HFF-Myc (cell line): ENCODE measurements at regions not wholly inside any gene's neighbourhood (a gene's known extent, or its start where the extent isn't known, plus 50 kb on each side); places are given as distances from the start of the nearest gene placed in this dataset.
"Not testable (repeated sequence)": the region's sequence is repeated elsewhere in the genome, so short reads cannot be mapped to it uniquely, and the experiment has no call there.

Source experiments
- DNase-seq: peaks from one replicate; pipeline ENCODE4 v3.0.0-alpha.2; 2011; ENCODE audit warnings: low read depth; ENCODE audit errors: extremely low read depth
- H3K4me3 ChIP-seq: replicated peaks from 2 replicates; pipeline ENCODE4 v1.5.1; 2011; ENCODE audit warnings: low read depth, mild to moderate bottlenecking, control low read depth, low read length
- TF ChIP-seq, protein P1 (sequence below): IDR thresholded peaks from 2 replicates; pipeline ENCODE4 v1.5.1; 2012; ENCODE audit warnings: mild to moderate bottlenecking, low read depth, low read length, control low read depth; ENCODE audit errors: missing control alignments

DNA sequence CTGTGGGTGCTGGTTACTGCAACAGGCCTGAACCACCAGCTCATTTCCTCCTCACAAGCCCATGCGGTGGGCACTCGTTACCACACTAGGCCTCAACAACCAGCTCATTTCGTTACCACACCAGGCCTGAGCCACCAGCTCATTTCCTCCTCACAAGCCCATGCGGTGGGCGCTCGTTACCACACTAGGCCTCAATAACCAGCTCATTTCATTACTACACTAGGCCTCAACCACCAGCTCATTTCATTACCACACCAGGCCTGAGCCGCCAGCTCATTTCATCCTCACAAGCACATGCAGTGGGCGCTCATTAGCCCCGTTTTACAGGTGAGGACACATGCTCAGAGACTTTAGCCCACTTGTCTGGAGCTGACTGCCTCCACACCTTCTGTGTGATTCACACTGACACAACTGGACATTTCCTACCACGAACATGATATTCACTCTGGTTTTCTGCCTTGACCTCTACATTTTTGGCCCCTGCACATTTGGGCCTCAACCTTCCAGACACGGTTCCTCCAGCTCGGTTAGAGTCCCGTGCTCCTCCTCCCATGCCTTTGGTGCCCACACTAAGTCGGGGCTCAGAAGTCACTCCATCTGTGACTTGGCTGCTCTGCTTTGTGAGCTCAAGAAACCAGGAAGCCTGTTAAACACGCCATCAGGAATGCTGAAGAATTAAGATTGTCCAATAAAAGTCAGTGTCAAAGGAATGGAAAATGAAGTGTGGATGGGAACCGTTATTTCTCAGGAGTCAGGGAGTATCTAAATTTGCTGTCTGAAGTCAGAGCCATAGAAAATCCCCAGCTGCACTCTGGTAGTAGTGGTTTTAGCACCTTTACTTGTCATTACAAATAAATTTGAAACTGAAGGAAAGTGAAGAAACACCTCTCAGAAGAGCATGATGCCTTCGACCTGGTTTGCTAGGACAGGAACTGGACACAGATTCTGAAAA is 55.8 kb upstream of the LANCL2 start:
- TF ChIP-seq, protein P1, sequence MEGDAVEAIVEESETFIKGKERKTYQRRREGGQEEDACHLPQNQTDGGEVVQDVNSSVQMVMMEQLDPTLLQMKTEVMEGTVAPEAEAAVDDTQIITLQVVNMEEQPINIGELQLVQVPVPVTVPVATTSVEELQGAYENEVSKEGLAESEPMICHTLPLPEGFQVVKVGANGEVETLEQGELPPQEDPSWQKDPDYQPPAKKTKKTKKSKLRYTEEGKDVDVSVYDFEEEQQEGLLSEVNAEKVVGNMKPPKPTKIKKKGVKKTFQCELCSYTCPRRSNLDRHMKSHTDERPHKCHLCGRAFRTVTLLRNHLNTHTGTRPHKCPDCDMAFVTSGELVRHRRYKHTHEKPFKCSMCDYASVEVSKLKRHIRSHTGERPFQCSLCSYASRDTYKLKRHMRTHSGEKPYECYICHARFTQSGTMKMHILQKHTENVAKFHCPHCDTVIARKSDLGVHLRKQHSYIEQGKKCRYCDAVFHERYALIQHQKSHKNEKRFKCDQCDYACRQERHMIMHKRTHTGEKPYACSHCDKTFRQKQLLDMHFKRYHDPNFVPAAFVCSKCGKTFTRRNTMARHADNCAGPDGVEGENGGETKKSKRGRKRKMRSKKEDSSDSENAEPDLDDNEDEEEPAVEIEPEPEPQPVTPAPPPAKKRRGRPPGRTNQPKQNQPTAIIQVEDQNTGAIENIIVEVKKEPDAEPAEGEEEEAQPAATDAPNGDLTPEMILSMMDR: no peak
- no peak overlapping the region for H3K4me3 ChIP-seq
- DNase-seq: no peak

DNA sequence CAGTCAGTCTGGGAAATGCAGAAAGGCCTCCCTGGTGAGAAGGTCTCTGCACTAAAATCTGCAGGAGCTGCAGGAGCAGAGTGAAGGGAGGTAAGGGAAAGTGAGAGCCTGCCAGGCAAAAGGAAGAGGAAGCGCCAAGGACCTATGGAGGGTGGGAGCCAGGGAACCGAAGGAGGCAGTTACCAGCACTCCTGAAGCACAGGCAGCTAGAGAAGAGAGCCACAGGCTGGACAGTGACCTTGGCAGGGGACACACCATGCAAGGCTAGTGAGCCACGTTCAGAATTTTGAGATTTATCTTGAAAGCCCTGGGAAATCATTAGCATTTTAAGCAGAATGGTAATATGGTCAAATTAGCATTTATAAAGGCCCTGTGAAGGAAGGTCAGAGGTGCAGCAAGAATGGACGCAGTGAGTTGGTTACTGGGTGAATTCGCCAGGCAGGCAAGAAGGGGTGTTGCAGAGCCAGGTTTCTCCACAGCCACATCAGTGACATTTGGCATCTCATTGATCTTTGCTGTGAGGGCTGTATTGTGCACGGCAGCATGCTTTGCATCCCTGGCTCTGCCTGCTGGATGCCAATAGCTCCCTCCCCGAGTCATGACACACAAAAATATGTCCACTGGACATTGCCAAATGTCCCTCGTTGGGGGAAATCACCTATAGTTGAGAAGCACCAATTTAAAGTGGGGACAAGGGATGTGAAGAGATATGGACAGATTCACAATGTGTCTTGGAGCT is 54.7 kb upstream of the LANCL2 start:
- H3K4me3 ChIP-seq: no peak overlapping the region
- DNase-seq: no peak
- TF ChIP-seq, protein P1: no peak

DNA sequence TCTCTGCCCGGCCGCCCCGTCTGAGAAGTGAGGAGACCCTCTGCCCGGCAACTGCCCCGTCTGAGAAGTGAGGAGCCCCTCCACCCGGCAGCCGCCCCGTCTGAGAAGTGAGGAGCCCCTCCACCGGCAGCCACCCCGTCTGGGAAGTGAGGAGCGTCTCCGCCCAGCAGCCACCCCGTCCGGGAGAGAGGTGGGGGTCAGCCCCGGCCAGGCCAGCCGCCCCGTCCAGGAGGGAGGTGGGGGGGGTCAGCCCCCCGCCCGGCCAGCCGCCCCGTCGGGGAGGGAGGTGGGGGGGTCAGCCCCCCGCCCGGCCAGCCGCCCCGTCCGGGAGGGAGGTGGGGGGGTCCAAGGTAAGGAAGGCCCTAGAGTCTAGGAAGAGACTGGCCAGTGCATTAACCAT is 53.2 kb upstream of the LANCL2 start:
- not testable (repeated sequence) for DNase-seq, H3K4me3 ChIP-seq

DNA sequence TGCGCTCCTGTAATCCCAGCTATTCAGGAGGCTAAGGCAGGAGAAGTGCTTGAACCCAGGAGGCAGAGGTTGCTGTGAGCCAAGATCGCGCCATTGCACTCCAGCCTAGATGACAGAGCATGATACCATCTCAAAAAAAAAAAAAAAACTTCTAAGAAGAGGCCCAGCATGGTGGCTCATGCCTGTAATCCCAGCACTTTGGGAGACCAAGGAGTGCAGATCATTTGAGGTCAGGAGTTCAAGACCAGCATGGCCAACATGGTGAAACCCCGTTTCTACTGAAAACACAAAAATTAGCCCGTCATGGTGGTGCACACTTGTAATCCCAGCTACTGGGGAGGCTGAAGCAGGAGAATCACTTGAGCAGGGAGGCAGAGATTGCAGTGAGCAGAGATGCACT is 51.5 kb upstream of the LANCL2 start:
- not testable (repeated sequence) for H3K4me3 ChIP-seq, DNase-seq

DNA sequence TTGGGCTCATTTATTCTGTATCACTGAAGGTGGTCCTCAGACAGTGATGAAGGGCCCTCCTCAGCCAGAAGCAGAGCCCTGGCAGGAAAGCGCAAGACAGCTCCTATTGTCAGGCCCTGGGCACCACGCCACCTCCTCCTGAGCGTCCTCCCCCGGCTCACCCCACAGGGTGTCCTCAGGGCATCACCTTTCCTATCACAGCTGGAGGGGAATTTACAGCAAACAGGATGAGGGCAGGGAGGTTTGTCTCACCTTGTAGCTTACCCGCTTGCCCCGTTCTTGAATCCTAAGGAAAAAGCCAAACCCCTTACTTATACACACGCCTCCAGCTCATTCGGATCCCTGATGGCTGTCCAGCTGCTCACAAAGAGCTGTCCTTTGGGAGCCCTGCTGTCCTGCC is 50.2 kb upstream of the LANCL2 start:
- TF ChIP-seq, protein P1: no peak
- no peak for DNase-seq
- no peak overlapping the region for H3K4me3 ChIP-seq
